Mesendoderm (in vitro differentiated cells): ENCODE measurements at regions not wholly inside any gene's neighbourhood (a gene's known extent, or its start where the extent isn't known, plus 50 kb on each side); places are given as distances from the start of the nearest gene placed in this dataset.
A peak's percentile ranks its signal among the peaks of the same experiment; 100 is the strongest.

Experiments
- DNase-seq: peaks from one replicate; pipeline ENCODE4 v3.0.0; 2013
- H2AK5ac ChIP-seq: 2 replicates; pipeline ENCODE4 v1.6.1; 2013; ENCODE audit warnings: low read length, inconsistent platforms
- H2BK120ac ChIP-seq: 2 replicates; pipeline ENCODE4 v1.6.1; 2013; ENCODE audit warnings: low read depth, mild to moderate bottlenecking, low read length, moderate library complexity, mixed read lengths
- H2BK15ac ChIP-seq: replicated peaks from 2 replicates; pipeline ENCODE4 v1.6.1; 2013; ENCODE audit warnings: low read depth, mild to moderate bottlenecking, moderate library complexity
- H2BK5ac ChIP-seq: 2 replicates; pipeline ENCODE4 v1.6.1; 2013; ENCODE audit warnings: low read length, inconsistent platforms
- H3K18ac ChIP-seq: 2 replicates; pipeline ENCODE4 v1.6.1; 2013; ENCODE audit warnings: mild to moderate bottlenecking, low read length, mixed read lengths
- H3K23ac ChIP-seq: one replicate; pipeline ENCODE4 v1.6.1; 2013; ENCODE audit warnings: low read length
- H3K27ac ChIP-seq: 2 replicates; pipeline ENCODE4 v1.5.1; 2013; ENCODE audit warnings: low read depth, mild to moderate bottlenecking, inconsistent platforms, low read length, moderate library complexity
- H3K27me3 ChIP-seq: 2 replicates; pipeline ENCODE4 v1.6.1; 2013; ENCODE audit warnings: low read length, control low read depth, mild to moderate bottlenecking, inconsistent platforms; ENCODE audit not compliant: insufficient read depth, poor library complexity
- H3K36me3 ChIP-seq: 2 replicates; pipeline ENCODE4 v1.6.1; 2013; ENCODE audit warnings: low read length, inconsistent platforms; ENCODE audit not compliant: control insufficient read depth, insufficient read depth
- H3K4ac ChIP-seq: one replicate; pipeline ENCODE4 v1.6.1; 2013; ENCODE audit warnings: low read depth, mild to moderate bottlenecking, low read length, moderate library complexity
- H3K4me1 ChIP-seq: 2 replicates; pipeline ENCODE4 v1.6.1; 2013; ENCODE audit warnings: low read depth, low read length, inconsistent platforms; ENCODE audit not compliant: control insufficient read depth
- H3K4me2 ChIP-seq: 2 replicates; pipeline ENCODE4 v1.6.1; 2013; ENCODE audit warnings: low read length
- H3K4me3 ChIP-seq: 2 replicates; pipeline ENCODE4 v1.5.1; 2013; ENCODE audit warnings: mild to moderate bottlenecking, low read length
- H3K56ac ChIP-seq: one replicate; pipeline ENCODE4 v1.6.1; 2013; ENCODE audit warnings: low read length
- H3K79me1 ChIP-seq: 2 replicates; pipeline ENCODE4 v1.6.1; 2013; ENCODE audit warnings: low read length, inconsistent platforms
- H3K79me2 ChIP-seq: 2 replicates; pipeline ENCODE4 v1.6.1; 2013; ENCODE audit warnings: mild to moderate bottlenecking, low read length; ENCODE audit not compliant: control insufficient read depth, insufficient read depth
- H3K9ac ChIP-seq: 2 replicates; pipeline ENCODE4 v1.6.1; 2013; ENCODE audit warnings: low read length, inconsistent platforms
- H4K5ac ChIP-seq: one replicate; pipeline ENCODE4 v1.6.1; 2013; ENCODE audit warnings: low read length
- H4K8ac ChIP-seq: one replicate; pipeline ENCODE4 v1.6.1; 2013; ENCODE audit warnings: low read depth, mild to moderate bottlenecking, control low read depth, low read length, moderate library complexity
- WGBS: extraction: QIAGEN DNeasy Blood & Tissue Kit; methylation state at CpG from one replicate; pipeline ENCODE4 v1.1.7; 2013; ENCODE audit warnings: low lambda C conversion rate, missing lambda C conversion rate; ENCODE audit not compliant: insufficient coverage; ENCODE audit errors: extremely low coverage; 5-methylcytosine and 5-hydroxymethylcytosine counted together

DNA sequence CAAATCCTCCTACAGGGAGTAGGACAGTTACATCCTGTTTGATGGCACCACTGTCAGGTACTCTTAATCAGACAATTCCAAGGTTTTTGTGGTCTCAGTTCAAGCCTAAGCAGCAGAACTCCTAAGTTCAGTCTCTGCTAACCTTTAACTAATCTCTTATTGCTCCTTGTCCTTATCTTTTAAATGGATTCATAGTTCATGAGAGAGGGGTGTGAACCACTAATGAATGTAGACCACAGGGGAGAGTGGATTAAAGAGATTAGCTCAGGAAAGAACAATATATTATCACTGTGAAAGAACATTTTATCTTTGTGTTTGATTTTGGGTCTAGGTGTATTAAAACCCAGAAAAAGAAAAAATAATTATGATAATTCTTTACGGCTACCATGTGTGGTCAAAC is 168.9 kb downstream of the DCK start:
- no peak overlapping the region for H3K56ac ChIP-seq
- H2BK120ac ChIP-seq: no peak overlapping the region
- H3K4me1 ChIP-seq: no peaks in the 10 kb centered on the region
- no peak overlapping the region for H4K8ac ChIP-seq
- no peak overlapping the region for H4K5ac ChIP-seq
- H3K23ac ChIP-seq: no peak overlapping the region
- no peak overlapping the region for H2BK5ac ChIP-seq
- H2AK5ac ChIP-seq: no peak overlapping the region
- H3K79me2 ChIP-seq: no peaks in the 10 kb centered on the region
- H3K4me2 ChIP-seq: no peak overlapping the region
- peak; percentile 77 for DNase-seq
- H3K4ac ChIP-seq: no peak overlapping the region
- H3K79me1 ChIP-seq: no peaks in the 10 kb centered on the region
- H3K9ac ChIP-seq: no peak overlapping the region
- H3K27ac ChIP-seq: no peak overlapping the region
- WGBS: no CpG with 5 or more reads among the region's 1 CpG
- no peaks in the 10 kb centered on the region for H3K36me3 ChIP-seq
- H2BK15ac ChIP-seq: no peak overlapping the region
- H3K27me3 ChIP-seq: no peaks in the 10 kb centered on the region
- H3K18ac ChIP-seq: no peak overlapping the region
- H3K4me3 ChIP-seq: no peak overlapping the region

DNA sequence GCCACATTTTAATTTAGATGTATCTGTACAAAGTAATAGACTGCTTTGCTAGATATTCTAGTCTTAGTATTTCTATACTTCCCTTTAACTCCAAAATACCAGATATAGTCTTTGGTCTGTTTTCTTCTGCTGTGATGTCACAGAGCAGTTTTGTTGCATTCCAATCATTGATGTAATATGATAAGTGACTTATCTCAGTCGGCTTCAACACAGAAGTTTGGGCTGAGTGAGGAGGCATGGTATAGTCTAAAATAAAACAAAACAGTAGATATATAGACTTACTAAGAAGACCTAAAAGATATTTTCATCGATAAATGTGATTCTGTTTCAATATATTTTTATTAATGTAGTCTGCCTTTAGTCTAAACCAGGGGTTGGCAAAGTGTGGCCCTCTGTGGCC is 169.9 kb downstream of the DCK start:
- Histone ChIP-seq H3K18ac (no peak overlapping the region), H3K27me3 (no peaks in the 10 kb centered on the region), H3K36me3 (no peaks in the 10 kb centered on the region), H3K4ac (no peak overlapping the region), H2BK5ac (no peak overlapping the region), H4K8ac (no peak overlapping the region), H3K4me3 (no peak overlapping the region), H3K79me1 (no peaks in the 10 kb centered on the region), H3K4me2 (no peak overlapping the region), H2AK5ac (no peak overlapping the region), H3K23ac (no peak overlapping the region), H3K56ac (no peak overlapping the region), H3K79me2 (no peaks in the 10 kb centered on the region), H2BK15ac (no peak overlapping the region), H4K5ac (no peak overlapping the region), H3K9ac (no peak overlapping the region), H2BK120ac (no peak overlapping the region), H3K4me1 (no peaks in the 10 kb centered on the region), H3K27ac (no peak overlapping the region)
- WGBS: no CpG with 5 or more reads among the region's 2 CpGs
- no peak for DNase-seq

DNA sequence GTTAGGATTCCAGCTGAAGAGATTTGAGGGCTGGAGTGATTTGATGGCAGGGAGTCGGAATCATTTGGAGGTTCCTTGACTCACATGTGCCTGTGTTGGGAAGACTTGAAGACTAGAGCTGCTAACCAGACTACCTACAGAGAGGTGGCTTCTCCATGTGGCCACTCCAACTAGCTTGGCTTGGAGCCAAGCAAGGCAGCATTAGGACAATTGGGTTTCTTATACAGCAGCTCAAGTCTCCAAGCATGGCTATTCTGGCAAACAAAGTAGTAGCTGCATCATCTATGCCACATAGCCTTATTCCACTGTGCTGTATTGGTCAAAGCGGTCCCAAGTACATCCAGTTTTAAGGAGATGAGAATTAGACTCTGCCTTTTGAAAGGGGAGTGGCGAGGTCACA is 171.7 kb upstream of the SLC4A4 start:
- H2BK120ac ChIP-seq: no peak overlapping the region
- H3K27ac ChIP-seq: no peak overlapping the region
- H3K23ac ChIP-seq: no peak overlapping the region
- H3K4me3 ChIP-seq: no peak overlapping the region
- H2BK15ac ChIP-seq: no peak overlapping the region
- no peak overlapping the region for H3K56ac ChIP-seq
- no peak overlapping the region for H4K5ac ChIP-seq
- H3K79me1 ChIP-seq: no peaks in the 10 kb centered on the region
- H3K36me3 ChIP-seq: no peaks in the 10 kb centered on the region
- no peaks in the 10 kb centered on the region for H3K27me3 ChIP-seq
- no peaks in the 10 kb centered on the region for H3K79me2 ChIP-seq
- H2AK5ac ChIP-seq: no peak overlapping the region
- no peaks in the 10 kb centered on the region for H3K4me1 ChIP-seq
- H3K4ac ChIP-seq: no peak overlapping the region
- no peak overlapping the region for H4K8ac ChIP-seq
- H3K4me2 ChIP-seq: no peak overlapping the region
- H3K18ac ChIP-seq: no peak overlapping the region
- H2BK5ac ChIP-seq: no peak overlapping the region
- no peak overlapping the region for H3K9ac ChIP-seq
- DNase-seq: no peak
- no CpG with 5 or more reads among the region's 3 CpGs for WGBS

DNA sequence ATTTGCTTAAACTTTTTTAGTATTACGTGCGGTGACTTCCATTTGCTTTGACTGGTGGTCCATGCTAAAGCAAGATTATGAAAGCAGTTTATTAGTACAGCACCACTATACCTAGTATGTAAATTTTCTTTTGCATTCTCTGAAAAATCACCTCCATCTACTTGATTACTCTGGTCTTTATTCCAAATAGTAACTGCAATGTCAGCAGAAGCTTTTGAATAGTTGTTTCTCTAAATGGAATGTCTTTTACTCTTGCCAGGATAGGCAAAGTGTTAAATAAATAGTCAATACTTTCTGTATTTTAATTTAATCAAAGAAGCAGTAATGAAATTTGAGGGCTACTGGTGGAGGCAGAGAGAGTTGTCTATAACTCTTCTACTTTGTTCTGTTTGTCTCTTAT is 167.2 kb upstream of the SLC4A4 start:
- no peak overlapping the region for H4K8ac ChIP-seq
- no peaks in the 10 kb centered on the region for H3K4me1 ChIP-seq
- no peak overlapping the region for H3K23ac ChIP-seq
- H3K36me3 ChIP-seq: no peaks in the 10 kb centered on the region
- H3K4ac ChIP-seq: no peak overlapping the region
- no peak overlapping the region for H3K4me2 ChIP-seq
- no peak overlapping the region for H2BK15ac ChIP-seq
- no peak for DNase-seq
- H2BK5ac ChIP-seq: no peak overlapping the region
- H3K27me3 ChIP-seq: no peaks in the 10 kb centered on the region
- H3K79me1 ChIP-seq: no peaks in the 10 kb centered on the region
- H3K27ac ChIP-seq: no peak overlapping the region
- H3K79me2 ChIP-seq: no peaks in the 10 kb centered on the region
- no peak overlapping the region for H4K5ac ChIP-seq
- no peak overlapping the region for H3K18ac ChIP-seq
- no CpG with 5 or more reads among the region's 2 CpGs for WGBS
- H3K4me3 ChIP-seq: no peak overlapping the region
- no peak overlapping the region for H3K9ac ChIP-seq
- no peak overlapping the region for H2AK5ac ChIP-seq
- no peak overlapping the region for H2BK120ac ChIP-seq
- no peak overlapping the region for H3K56ac ChIP-seq

DNA sequence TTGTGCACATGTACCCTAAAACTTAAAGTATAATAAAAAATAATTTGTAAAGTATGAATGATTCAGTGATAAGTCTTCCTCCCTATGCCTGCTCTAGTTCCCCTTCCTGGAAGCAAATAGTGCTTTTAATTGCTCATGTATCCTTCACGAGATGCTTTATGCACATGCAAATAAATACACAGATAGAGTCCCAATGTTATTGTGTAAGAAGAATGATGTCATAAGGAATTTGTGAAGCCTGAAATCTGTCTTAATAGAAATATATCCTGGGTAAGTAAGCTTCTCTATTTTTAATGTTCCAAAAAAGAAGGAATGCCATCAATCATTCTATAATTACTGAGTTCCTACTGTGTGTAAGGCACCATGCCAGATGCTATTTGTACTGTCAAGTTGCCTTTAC is 157.5 kb upstream of the SLC4A4 start:
- WGBS: no CpG with 5 or more reads among the region's 1 CpG
- Histone ChIP-seq H4K8ac (no peak overlapping the region), H3K27ac (no peak overlapping the region), H2BK120ac (no peak overlapping the region), H4K5ac (no peak overlapping the region), H2AK5ac (no peak overlapping the region), H3K36me3 (no peaks in the 10 kb centered on the region), H3K56ac (no peak overlapping the region), H3K4me1 (peaks cover 1% of the 10 kb centered on the region), H3K27me3 (no peaks in the 10 kb centered on the region), H3K4me3 (no peak overlapping the region), H2BK15ac (no peak overlapping the region), H2BK5ac (no peak overlapping the region), H3K79me2 (no peaks in the 10 kb centered on the region), H3K4ac (no peak overlapping the region), H3K23ac (no peak overlapping the region), H3K9ac (no peak overlapping the region), H3K79me1 (no peaks in the 10 kb centered on the region), H3K4me2 (no peak overlapping the region), H3K18ac (no peak overlapping the region)
- no peak for DNase-seq

DNA sequence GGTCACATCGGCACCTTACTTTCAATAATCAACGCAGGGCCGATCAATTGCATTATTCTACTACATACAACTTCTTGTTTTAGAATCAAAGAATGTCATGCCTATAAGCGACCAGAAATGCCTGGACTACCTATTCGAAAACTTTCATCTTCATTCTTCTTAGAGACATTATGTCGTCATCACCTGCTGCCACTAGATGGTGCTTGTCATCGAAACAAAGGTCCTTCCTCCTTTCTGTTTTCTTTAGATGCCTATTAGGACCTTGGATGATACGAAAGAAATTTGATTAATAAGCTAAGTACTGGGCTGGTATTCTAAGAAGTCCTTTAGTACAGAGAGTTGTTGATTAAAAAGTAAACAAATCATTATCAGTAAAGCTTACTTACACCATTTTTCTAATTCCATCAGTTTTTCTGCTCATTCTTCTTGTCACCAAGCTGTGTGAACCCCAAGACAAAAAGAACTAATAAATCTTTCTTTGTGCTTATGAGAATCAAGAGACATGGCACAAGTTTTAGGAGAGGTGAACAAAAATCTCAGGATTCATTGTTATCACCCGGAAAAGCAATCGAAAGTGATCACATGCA is 154.5 kb upstream of the SLC4A4 start:
- no CpG with 5 or more reads among the region's 10 CpGs for WGBS
- H2BK5ac ChIP-seq: no peak overlapping the region

More for the DNA sequence above, 154.5 kb upstream of the SLC4A4 start:
- H3K27ac ChIP-seq: no peak overlapping the region
- H3K79me2 ChIP-seq: no peaks in the 10 kb centered on the region
- H3K27me3 ChIP-seq: peaks cover 2% of the 10 kb centered on the region
- no peaks in the 10 kb centered on the region for H3K79me1 ChIP-seq
- no peak overlapping the region for H4K8ac ChIP-seq
- H3K4me1 ChIP-seq: peaks cover 1% of the 10 kb centered on the region
- no peak overlapping the region for H3K4me3 ChIP-seq
- H3K23ac ChIP-seq: no peak overlapping the region
- no peak overlapping the region for H2AK5ac ChIP-seq
- H2BK15ac ChIP-seq: no peak overlapping the region
- no peak overlapping the region for H3K56ac ChIP-seq
- no peak overlapping the region for H3K4me2 ChIP-seq
- H2BK120ac ChIP-seq: no peak overlapping the region
- H4K5ac ChIP-seq: no peak overlapping the region
- no peaks in the 10 kb centered on the region for H3K36me3 ChIP-seq
- no peak overlapping the region for H3K18ac ChIP-seq
- H3K4ac ChIP-seq: no peak overlapping the region
- no peak overlapping the region for H3K9ac ChIP-seq
- DNase-seq: peak; percentile 71
